ENCODE measurements at regions not wholly inside any gene's neighbourhood (a gene's known extent, or its start where the extent isn't known, plus 50 kb on each side); places are given as distances from the start of the nearest gene placed in this dataset.

DNA sequence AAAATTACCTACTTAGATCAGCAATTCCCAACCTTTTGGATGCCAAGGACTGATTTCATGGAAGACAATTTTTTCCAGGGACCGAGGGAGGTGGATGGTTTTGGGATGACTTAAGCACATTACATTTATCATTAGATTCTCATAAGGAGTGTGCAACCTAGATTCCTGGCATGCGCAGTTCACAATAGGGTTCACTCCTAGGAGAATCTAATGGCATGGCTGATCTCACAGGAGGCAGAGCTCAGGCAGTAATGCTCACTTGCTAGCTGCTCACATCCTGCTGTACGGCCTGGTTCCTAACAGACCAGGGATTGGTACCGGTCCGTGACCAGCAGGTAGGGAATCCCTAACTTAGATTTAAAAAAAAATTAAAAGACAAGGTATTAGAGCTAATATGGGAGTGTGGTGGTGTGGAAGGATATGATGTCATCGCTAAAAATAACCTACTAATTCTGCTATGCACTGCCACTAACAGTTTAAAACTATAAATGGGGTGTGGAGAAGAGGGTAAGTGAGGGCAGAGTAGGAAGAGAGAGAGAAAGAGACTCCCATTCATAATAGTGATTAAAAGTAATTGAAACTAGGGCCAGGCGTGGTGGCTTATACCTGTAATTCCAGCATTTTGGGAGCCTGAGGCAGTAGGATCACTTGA lies 282.7 kb downstream of the BAMBI start:
- Histone ChIP-seq H3K36me3 (no peaks in the 10 kb centered on the region), H3K27me3 (ENCODE audit: insufficient read depth, low read depth, severe bottlenecking) (no peaks in the 10 kb centered on the region), H3K27ac (no peak overlapping the region), H3K4me3 (ENCODE audit: low read depth, low read length) (no peak overlapping the region), H3K9me3 (ENCODE audit: severe bottlenecking) (no peaks in the 10 kb centered on the region)
- no peak for TF ChIP-seq CTCF (IDR thresholded peaks at IDR 0.05; ENCODE audit: low read depth, low read length)
- DNase-seq = no peak

DNA sequence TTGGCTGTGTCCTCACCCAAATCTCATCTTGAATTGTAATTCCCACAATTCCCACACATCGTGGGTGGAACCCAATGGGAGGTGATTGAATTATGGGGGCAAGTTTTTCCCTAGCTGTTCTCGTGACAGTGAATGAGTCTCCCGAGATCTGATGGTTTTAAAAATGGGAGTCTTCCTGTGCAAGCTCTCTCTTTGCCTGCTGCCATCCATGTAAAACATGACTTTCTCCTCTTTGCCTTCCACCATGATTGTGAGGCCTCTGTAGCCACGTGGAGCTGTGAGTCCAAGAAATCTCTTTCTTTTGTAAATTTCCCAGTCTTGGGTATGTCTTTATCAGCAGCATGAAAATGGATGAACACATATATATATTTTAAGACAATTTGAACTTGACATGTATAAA lies 285.4 kb downstream of the BAMBI start:
- Histone ChIP-seq H3K36me3 (no peaks in the 10 kb centered on the region), H3K27ac (no peak overlapping the region), H3K9me3 (ENCODE audit: severe bottlenecking) (no peaks in the 10 kb centered on the region), H3K4me3 (ENCODE audit: low read depth, low read length) (no peak overlapping the region), H3K27me3 (ENCODE audit: insufficient read depth, low read depth, severe bottlenecking) (no peaks in the 10 kb centered on the region)
- DNase-seq = no peak
- TF ChIP-seq CTCF (IDR thresholded peaks at IDR 0.05; ENCODE audit: low read depth, low read length) = no peak

DNA sequence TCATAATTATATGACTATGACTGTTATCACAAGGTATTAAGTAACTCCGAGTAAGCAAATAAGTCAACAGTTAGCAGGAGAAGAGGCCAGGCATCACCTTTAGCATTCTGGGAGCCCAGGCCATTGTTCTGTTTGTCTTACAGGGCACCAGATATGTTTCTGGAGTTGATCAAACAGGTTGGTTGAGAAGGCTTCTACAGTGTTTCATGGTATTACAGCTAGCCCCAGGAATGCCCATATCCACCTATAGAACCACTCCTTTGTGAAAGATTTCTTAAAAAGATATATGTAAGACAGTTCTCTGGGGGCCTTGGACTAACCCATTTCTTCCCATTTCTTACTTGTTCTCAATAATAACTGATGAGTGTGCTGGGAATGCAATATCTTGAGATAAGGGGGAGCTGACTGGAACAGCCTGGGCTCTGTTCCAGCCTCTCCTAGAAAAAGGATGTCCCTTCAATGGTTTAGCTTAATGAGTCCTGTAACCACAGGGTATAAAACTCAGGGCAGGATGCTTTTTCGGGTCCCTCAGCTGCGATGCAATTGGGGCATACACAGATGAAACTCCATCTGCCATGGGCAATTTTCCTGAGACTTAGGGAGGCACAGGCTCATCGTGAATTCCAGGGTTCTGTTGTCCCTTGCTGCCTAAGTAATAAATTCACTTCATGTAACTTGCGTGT lies 286.4 kb downstream of the BAMBI start:
- DNase-seq = no peak
- Histone ChIP-seq H3K9me3 (ENCODE audit: severe bottlenecking) (no peaks in the 10 kb centered on the region), H3K27me3 (ENCODE audit: insufficient read depth, low read depth, severe bottlenecking) (no peaks in the 10 kb centered on the region), H3K4me3 (ENCODE audit: low read depth, low read length) (no peak overlapping the region), H3K36me3 (no peaks in the 10 kb centered on the region), H3K27ac (no peak overlapping the region)
- TF ChIP-seq CTCF (IDR thresholded peaks at IDR 0.05; ENCODE audit: low read depth, low read length) = no peak

DNA sequence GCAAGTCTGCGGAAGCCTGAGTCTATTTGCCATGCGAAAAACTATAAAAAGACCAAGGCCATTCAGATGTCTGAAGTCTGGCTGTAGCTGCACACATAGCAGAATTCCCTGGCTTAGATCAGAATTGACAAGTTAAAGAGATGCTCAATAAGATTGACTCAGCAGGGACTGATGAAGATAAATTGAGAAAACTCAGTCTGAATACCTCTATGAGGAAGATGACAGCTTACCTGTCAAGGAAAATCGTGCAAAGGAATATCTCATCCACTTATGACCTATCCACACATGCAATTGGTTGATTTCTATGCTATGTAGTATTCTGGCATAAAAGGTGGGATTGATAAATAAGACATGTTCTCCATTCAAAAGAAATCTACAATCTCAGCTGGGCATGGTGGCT lies 288.6 kb downstream of the BAMBI start:
- TF ChIP-seq CTCF (IDR thresholded peaks at IDR 0.05; ENCODE audit: low read depth, low read length) = no peak
- H3K9me3 ChIP-seq (ENCODE audit: severe bottlenecking) = no peaks in the 10 kb centered on the region
- no peak for DNase-seq

DNA sequence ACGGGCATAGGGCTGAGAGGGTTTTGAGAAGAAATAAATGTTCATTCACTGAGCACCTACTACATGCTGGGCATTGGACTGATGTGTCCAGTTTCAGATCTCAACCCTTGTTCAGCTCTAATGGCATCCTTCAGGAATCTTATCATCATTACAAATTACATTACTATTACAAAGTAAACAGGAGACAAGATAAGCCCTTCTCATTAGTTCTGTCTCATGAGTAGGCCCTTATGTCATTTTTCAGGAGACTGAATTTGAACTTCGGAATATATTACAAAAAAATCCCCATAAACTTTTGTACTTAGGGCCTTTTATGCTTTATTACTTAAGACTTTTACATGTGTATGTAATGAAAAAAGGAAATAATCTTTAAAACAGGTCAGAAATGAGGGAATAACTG lies 289.7 kb downstream of the BAMBI start:
- DNase-seq = no peak
- Histone ChIP-seq H3K4me3 (ENCODE audit: low read depth, low read length) (no peak overlapping the region), H3K27me3 (ENCODE audit: insufficient read depth, low read depth, severe bottlenecking) (no peaks in the 10 kb centered on the region), H3K27ac (no peak overlapping the region), H3K9me3 (ENCODE audit: severe bottlenecking) (no peaks in the 10 kb centered on the region), H3K36me3 (no peaks in the 10 kb centered on the region)
- no peak for TF ChIP-seq CTCF (IDR thresholded peaks at IDR 0.05; ENCODE audit: low read depth, low read length)

More for the DNA sequence above, 288.6 kb downstream of the BAMBI start:
- no peak overlapping the region for H3K4me3 ChIP-seq (ENCODE audit: low read depth, low read length)
- no peaks in the 10 kb centered on the region for H3K27me3 ChIP-seq (ENCODE audit: insufficient read depth, low read depth, severe bottlenecking)
- no peaks in the 10 kb centered on the region for H3K36me3 ChIP-seq
- no peak overlapping the region for H3K27ac ChIP-seq

Data from WERI-Rb-1 (cell line).